ENCODE measurements at regions not wholly inside any gene's neighbourhood (a gene's known extent, or its start where the extent isn't known, plus 50 kb on each side); places are given as distances from the start of the nearest gene placed in this dataset.
A peak's percentile ranks its signal among the peaks of the same experiment; 100 is the strongest.

DNA sequence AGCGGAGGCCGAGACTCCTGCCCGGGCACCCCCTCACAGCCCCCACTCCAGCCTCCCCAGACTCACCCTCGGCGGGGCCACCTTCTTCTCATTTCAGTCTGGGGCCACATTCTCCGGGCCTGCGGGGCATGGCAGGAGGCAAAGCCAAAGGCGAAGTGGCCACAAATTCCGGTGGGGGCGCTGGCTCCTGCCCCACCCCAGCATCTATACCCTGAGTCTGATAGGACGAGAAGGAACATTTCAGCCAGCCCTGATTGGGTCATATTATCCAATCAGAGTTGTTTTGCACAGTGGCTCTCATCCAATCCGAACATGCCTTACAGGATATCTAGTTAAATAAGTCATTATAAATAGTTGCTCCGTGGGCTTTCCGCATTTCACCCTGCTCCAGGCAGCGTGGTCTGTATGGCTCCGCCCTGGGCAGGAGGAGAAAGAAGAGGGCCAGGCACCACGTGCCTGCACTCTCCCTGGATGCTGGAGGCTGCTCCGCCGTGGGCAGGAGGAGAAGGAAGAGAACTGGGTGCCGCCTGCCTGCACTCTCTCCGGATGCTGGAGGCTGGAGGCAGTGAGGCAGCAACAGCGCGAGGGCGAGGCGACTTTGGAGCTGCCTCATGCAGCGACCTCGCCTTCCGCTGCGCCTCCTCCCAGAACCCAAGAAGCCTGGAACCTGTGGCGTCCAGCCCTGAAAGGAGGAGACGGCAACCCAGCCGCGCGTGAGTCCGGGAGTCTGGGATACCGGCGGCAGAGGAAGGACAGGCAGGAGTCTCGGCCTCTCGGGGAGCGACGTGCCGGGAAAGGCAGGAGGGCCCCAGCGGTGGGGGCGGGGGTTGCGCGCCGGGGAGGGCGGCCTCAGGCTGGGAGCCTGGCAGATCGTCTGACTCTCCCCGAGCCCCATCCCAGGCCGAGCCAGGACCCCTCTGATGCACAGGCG lies 162.9 kb downstream of the ZNF33B start (continued):
- TF ChIP-seq, protein P1, sequence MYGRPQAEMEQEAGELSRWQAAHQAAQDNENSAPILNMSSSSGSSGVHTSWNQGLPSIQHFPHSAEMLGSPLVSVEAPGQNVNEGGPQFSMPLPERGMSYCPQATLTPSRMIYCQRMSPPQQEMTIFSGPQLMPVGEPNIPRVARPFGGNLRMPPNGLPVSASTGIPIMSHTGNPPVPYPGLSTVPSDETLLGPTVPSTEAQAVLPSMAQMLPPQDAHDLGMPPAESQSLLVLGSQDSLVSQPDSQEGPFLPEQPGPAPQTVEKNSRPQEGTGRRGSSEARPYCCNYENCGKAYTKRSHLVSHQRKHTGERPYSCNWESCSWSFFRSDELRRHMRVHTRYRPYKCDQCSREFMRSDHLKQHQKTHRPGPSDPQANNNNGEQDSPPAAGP (tag by site-specific recombination; IDR thresholded peaks at IDR 0.05), result no peak
- TF ChIP-seq ZNF324 (tag by site-specific recombination; IDR thresholded peaks at IDR 0.05), result no peak
- no peak for TF ChIP-seq ZNF707 (tag by site-specific recombination; IDR thresholded peaks at IDR 0.05)
- no peak for TF ChIP-seq ZNF701 (tag by site-specific recombination; IDR thresholded peaks at IDR 0.05)
- TF ChIP-seq ZSCAN5A (tag by site-specific recombination; IDR thresholded peaks at IDR 0.05), result no peak
- no peak for TF ChIP-seq SALL2 (tag by site-specific recombination; IDR thresholded peaks at IDR 0.05; ENCODE audit: borderline replicate concordance)
- TF ChIP-seq, protein P2, sequence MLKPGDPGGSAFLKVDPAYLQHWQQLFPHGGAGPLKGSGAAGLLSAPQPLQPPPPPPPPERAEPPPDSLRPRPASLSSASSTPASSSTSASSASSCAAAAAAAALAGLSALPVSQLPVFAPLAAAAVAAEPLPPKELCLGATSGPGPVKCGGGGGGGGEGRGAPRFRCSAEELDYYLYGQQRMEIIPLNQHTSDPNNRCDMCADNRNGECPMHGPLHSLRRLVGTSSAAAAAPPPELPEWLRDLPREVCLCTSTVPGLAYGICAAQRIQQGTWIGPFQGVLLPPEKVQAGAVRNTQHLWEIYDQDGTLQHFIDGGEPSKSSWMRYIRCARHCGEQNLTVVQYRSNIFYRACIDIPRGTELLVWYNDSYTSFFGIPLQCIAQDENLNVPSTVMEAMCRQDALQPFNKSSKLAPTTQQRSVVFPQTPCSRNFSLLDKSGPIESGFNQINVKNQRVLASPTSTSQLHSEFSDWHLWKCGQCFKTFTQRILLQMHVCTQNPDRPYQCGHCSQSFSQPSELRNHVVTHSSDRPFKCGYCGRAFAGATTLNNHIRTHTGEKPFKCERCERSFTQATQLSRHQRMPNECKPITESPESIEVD (tag by site-specific recombination; IDR thresholded peaks at IDR 0.05), result no peak
- no peak for TF ChIP-seq ZNF792 (tag by site-specific recombination; IDR thresholded peaks at IDR 0.05)
- no peak for TF ChIP-seq KLF8 (tag by site-specific recombination; IDR thresholded peaks at IDR 0.05)
- TF ChIP-seq ZNF514 (tag by site-specific recombination; IDR thresholded peaks at IDR 0.05), result no peak
- no peak for TF ChIP-seq ZNF292 (tag by site-specific recombination; IDR thresholded peaks at IDR 0.05; ENCODE audit: borderline replicate concordance, low read depth)
- TF ChIP-seq ZNF639 (tag by site-specific recombination; IDR thresholded peaks at IDR 0.05), result no peak
- TF ChIP-seq SCRT1 (tag by site-specific recombination; IDR thresholded peaks at IDR 0.05; ENCODE audit: borderline replicate concordance), result no peak
- TF ChIP-seq ZNF670 (tag by site-specific recombination; IDR thresholded peaks at IDR 0.05; ENCODE audit: low read depth), result no peak
- TF ChIP-seq, protein P3, sequence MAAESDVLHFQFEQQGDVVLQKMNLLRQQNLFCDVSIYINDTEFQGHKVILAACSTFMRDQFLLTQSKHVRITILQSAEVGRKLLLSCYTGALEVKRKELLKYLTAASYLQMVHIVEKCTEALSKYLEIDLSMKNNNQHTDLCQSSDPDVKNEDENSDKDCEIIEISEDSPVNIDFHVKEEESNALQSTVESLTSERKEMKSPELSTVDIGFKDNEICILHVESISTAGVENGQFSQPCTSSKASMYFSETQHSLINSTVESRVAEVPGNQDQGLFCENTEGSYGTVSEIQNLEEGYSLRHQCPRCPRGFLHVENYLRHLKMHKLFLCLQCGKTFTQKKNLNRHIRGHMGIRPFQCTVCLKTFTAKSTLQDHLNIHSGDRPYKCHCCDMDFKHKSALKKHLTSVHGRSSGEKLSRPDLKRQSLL (tag by site-specific recombination; IDR thresholded peaks at IDR 0.05), result peak; percentile 53; the same call in 1 of the 2 replicates
- peak; percentile 64 for TF ChIP-seq SETDB1 (IDR thresholded peaks at IDR 0.05; ENCODE audit: insufficient read length, low read length)
- peak; percentile 56; the same call in 1 of the 2 replicates for TF ChIP-seq ZNF423 (tag by site-specific recombination; IDR thresholded peaks at IDR 0.05)
- no peak for TF ChIP-seq ZNF677 (tag by site-specific recombination; IDR thresholded peaks at IDR 0.05)
- TF ChIP-seq, protein P4, sequence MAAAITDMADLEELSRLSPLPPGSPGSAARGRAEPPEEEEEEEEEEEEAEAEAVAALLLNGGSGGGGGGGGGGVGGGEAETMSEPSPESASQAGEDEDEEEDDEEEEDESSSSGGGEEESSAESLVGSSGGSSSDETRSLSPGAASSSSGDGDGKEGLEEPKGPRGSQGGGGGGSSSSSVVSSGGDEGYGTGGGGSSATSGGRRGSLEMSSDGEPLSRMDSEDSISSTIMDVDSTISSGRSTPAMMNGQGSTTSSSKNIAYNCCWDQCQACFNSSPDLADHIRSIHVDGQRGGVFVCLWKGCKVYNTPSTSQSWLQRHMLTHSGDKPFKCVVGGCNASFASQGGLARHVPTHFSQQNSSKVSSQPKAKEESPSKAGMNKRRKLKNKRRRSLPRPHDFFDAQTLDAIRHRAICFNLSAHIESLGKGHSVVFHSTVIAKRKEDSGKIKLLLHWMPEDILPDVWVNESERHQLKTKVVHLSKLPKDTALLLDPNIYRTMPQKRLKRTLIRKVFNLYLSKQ (tag by site-specific recombination; IDR thresholded peaks at IDR 0.05; ENCODE audit: borderline replicate concordance), result no peak
- no peak for TF ChIP-seq ZNF114 (tag by site-specific recombination; IDR thresholded peaks at IDR 0.05)
- no peak; the same call in 1 of the 2 replicates for TF ChIP-seq ZNF76 (tag by site-specific recombination; IDR thresholded peaks at IDR 0.05; ENCODE audit: borderline replicate concordance, low read depth)
- TF ChIP-seq, protein P5, sequence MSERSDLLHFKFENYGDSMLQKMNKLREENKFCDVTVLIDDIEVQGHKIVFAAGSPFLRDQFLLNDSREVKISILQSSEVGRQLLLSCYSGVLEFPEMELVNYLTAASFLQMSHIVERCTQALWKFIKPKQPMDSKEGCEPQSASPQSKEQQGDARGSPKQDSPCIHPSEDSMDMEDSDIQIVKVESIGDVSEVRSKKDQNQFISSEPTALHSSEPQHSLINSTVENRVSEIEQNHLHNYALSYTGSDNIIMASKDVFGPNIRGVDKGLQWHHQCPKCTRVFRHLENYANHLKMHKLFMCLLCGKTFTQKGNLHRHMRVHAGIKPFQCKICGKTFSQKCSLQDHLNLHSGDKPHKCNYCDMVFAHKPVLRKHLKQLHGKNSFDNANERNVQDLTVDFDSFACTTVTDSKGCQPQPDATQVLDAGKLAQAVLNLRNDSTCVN (tag by site-specific recombination; optimal IDR thresholded peaks at IDR 0.05), result peak; percentile 14
- no peak for TF ChIP-seq KLF16 (tag by site-specific recombination; IDR thresholded peaks at IDR 0.05)
- no peak for TF ChIP-seq ZNF560 (tag by site-specific recombination; IDR thresholded peaks at IDR 0.05; ENCODE audit: borderline replicate concordance)
- no peak for TF ChIP-seq ZBTB8A (tag by site-specific recombination; IDR thresholded peaks at IDR 0.05)
- TF ChIP-seq ZNF426 (tag by site-specific recombination; IDR thresholded peaks at IDR 0.05), result no peak
